ENCODE measurements at regions not wholly inside any gene's neighbourhood (a gene's known extent, or its start where the extent isn't known, plus 50 kb on each side); places are given as distances from the start of the nearest gene placed in this dataset.

DNA sequence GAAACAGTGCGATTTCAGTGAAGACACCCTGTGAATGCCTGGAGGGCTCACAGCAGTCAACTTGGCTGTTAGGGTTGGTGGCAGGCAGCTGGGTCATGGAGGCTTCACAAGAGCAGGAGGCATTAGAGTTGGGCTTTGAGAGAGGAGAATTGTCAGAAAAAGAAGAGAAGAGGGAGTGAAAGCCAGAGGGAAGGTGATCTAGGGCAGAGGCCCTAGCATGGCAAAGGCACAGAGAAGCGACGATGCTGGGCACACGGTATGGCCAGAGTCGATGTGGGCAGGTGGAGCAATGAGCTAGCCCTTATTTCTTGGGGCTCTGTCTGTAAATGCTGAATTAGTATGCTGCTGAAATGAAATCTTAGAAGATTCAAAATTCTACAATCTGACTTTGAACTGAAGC is 52.6 kb upstream of the OLFM4 start:
- ATAC-seq: no peak
- Mint-ChIP-seq H3K27me3 (peaks cover 17% of the 10 kb centered on the region), H3K27ac (no peak overlapping the region), H3K4me3 (no peak overlapping the region), H3K4me1 (no peaks in the 10 kb centered on the region), H3K9me3 (no peaks in the 10 kb centered on the region), H3K36me3 (no peaks in the 10 kb centered on the region)

DNA sequence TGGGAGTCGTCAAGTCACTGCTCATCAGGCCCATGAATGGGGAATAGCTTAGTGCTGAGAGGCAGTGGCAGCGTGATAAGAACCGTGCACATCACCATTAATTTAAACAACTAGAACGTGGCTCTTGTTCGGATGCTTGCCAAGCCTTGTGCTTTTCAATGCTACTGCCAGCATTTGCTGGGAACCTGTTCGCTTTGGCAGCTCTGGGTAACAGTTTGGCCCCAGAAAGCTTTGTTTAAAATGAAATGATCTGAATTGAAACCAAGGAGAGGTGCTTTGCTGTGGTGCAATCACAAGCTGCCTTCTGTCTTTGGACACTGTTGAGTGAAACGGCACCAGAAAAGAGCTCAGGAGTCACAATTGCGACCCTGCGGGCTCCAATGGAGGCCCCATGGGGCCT is 53.5 kb upstream of the OLFM4 start:
- no peak overlapping the region for H3K27ac Mint-ChIP-seq
- no peak for ATAC-seq
- H3K36me3 Mint-ChIP-seq: no peaks in the 10 kb centered on the region
- no peaks in the 10 kb centered on the region for H3K4me1 Mint-ChIP-seq
- peaks cover 16% of the 10 kb centered on the region for H3K27me3 Mint-ChIP-seq
- no peak overlapping the region for H3K4me3 Mint-ChIP-seq
- H3K9me3 Mint-ChIP-seq: no peaks in the 10 kb centered on the region

DNA sequence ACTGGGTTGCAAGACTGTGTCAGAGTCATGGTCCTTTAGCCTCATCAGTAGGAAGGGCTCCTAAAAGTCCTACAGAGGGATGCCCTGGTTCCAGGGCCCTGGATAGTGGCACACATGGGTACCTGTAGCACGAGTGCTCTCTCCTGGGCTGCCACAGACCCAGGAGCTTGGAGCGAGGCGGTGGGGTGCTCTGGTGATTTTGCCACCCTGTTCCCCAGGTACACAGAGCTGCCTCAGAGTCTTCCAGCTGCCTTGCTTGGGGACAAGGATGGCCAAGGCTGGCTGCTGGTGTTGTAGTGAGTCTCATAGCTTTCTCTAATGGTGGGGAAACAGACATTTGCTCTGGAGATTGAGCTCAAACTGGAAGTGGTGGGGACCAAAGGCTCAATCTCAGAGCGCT is 53.9 kb upstream of the OLFM4 start:
- no peaks in the 10 kb centered on the region for H3K36me3 Mint-ChIP-seq
- no peak overlapping the region for H3K27ac Mint-ChIP-seq
- H3K27me3 Mint-ChIP-seq: peaks cover 16% of the 10 kb centered on the region
- no peaks in the 10 kb centered on the region for H3K9me3 Mint-ChIP-seq
- no peak overlapping the region for H3K4me3 Mint-ChIP-seq
- ATAC-seq: no peak
- no peaks in the 10 kb centered on the region for H3K4me1 Mint-ChIP-seq

DNA sequence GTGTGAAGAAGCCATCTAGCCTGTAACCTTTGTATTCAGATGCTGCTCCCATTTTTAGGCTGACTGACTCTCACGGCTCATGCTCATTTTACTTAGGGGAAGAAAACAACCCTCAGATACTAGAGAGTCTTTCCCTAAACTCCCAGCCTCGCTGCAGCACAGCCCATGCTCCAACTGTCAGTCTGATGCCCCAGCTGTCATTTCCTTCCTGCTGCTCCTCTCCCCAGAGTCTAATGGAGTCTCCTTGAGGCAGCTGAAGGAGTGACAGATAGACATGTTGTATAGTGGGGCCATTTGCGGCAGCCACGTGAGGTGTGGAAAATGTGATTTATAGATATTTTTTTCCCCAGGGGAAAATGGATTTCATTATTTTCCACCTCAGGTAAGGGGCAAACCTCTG is 59.2 kb upstream of the OLFM4 start:
- Mint-ChIP-seq H3K36me3 (no peaks in the 10 kb centered on the region), H3K4me3 (no peak overlapping the region), H3K27ac (no peak overlapping the region), H3K4me1 (no peaks in the 10 kb centered on the region), H3K9me3 (no peaks in the 10 kb centered on the region), H3K27me3 (peaks cover 9% of the 10 kb centered on the region)
- ATAC-seq: no peak

- no peaks in the 10 kb centered on the region for H3K36me3 Mint-ChIP-seq
- no peaks in the 10 kb centered on the region for H3K4me1 Mint-ChIP-seq
- peaks cover 9% of the 10 kb centered on the region for H3K27me3 Mint-ChIP-seq
- ATAC-seq: peak; percentile 82
- no peaks in the 10 kb centered on the region for H3K9me3 Mint-ChIP-seq
- no peak overlapping the region for H3K27ac Mint-ChIP-seq
- no peak overlapping the region for H3K4me3 Mint-ChIP-seq
These were observed 60.4 kb upstream of the OLFM4 start for GRCh38 chr13:52968074-52968700.

- H3K27ac Mint-ChIP-seq: no peak overlapping the region
These were observed 66.6 kb upstream of the OLFM4 start for GRCh38 chr13:52961987-52962386.

DNA sequence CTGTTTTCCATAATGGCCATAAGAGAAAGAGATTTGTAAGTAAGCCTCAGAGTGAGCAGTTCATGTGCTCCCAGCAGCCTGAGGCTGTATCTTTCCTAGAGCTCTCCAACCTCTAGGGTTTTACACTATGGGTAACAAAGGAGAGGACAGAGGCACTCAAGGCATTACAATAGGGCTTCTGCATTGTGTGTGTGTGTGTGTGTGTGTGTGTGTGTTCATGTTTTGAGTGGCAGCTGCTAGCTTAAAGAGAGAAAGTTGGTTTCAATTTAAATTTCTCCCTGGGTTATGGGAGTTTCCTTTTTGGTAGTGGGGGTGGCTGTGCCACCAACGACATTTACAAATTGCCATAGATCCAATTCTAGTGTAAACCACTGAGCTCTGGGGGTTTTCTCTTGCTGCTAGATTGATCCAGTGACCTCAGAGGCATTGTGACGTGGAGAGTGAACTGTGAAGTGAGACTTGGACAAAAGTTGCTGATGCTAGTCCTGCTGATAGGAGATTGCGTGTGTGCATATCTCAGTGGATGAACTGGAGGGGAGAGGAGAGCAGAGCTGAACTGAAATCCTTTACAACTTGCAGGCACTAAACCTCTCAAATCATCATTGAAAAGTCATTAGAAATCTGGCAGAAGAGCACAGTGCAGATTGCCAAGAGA is 67.2 kb upstream of the OLFM4 start:
- Mint-ChIP-seq H3K9me3 (no peaks in the 10 kb centered on the region), H3K4me1 (no peaks in the 10 kb centered on the region), H3K27me3 (no peaks in the 10 kb centered on the region), H3K36me3 (no peaks in the 10 kb centered on the region), H3K27ac (no peak overlapping the region), H3K4me3 (no peak overlapping the region)
- ATAC-seq: peak; percentile 87

More at GRCh38 chr13:52961987-52962386, 66.6 kb upstream of the OLFM4 start:
- ATAC-seq: no peak
- no peaks in the 10 kb centered on the region for H3K27me3 Mint-ChIP-seq
- H3K36me3 Mint-ChIP-seq: no peaks in the 10 kb centered on the region
- H3K9me3 Mint-ChIP-seq: no peaks in the 10 kb centered on the region
- no peak overlapping the region for H3K4me3 Mint-ChIP-seq
- no peaks in the 10 kb centered on the region for H3K4me1 Mint-ChIP-seq

- no peak overlapping the region for H3K4me3 Mint-ChIP-seq
- H3K36me3 Mint-ChIP-seq: no peaks in the 10 kb centered on the region
- ATAC-seq: no peak
- H3K27me3 Mint-ChIP-seq: no peaks in the 10 kb centered on the region
- no peaks in the 10 kb centered on the region for H3K9me3 Mint-ChIP-seq
- no peak overlapping the region for H3K27ac Mint-ChIP-seq
- H3K4me1 Mint-ChIP-seq: no peaks in the 10 kb centered on the region
These were observed 73.1 kb upstream of the OLFM4 start for GRCh38 chr13:52955472-52955874.

DNA sequence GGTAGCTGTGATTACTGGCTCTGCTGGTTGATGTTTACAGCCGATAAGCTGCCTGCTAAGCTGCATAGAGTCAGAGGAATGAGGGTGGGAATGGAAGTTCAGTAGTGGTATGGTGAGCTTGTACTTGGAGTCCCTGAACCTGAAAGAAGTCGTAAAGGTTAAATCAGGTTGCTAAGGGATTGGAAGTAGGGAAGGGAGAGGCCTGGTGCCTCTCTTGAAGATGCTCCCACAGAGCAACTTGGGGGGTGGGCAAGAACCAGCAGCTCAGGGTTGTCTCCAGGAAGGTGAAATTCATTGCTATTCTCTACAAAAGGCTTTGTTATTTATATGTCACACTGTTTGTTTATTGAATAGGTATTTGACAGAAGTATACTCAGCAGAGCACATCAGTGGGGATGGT is 73.8 kb upstream of the OLFM4 start:
- no peaks in the 10 kb centered on the region for H3K9me3 Mint-ChIP-seq
- H3K27me3 Mint-ChIP-seq: no peaks in the 10 kb centered on the region
- H3K4me3 Mint-ChIP-seq: no peak overlapping the region
- no peak for ATAC-seq
- H3K4me1 Mint-ChIP-seq: no peaks in the 10 kb centered on the region
- H3K36me3 Mint-ChIP-seq: no peaks in the 10 kb centered on the region
- no peak overlapping the region for H3K27ac Mint-ChIP-seq

GRCh38 chr13:52950436-52950956 is 78.1 kb upstream of the OLFM4 start:
- H3K27ac Mint-ChIP-seq: no peak overlapping the region
- H3K9me3 Mint-ChIP-seq: peaks cover 5% of the 10 kb centered on the region
- H3K4me3 Mint-ChIP-seq: no peak overlapping the region
- H3K27me3 Mint-ChIP-seq: no peaks in the 10 kb centered on the region
- peaks cover 13% of the 10 kb centered on the region for H3K4me1 Mint-ChIP-seq
- ATAC-seq: no peak
- H3K36me3 Mint-ChIP-seq: no peaks in the 10 kb centered on the region

- H3K36me3 Mint-ChIP-seq: no peaks in the 10 kb centered on the region
- no peak overlapping the region for H3K4me3 Mint-ChIP-seq
- H3K4me1 Mint-ChIP-seq: peaks cover 13% of the 10 kb centered on the region
- no peaks in the 10 kb centered on the region for H3K27me3 Mint-ChIP-seq
- H3K27ac Mint-ChIP-seq: no peak overlapping the region
- peaks cover 5% of the 10 kb centered on the region for H3K9me3 Mint-ChIP-seq
- no peak for ATAC-seq
These were observed 78.9 kb upstream of the OLFM4 start for GRCh38 chr13:52949742-52950141.

DNA sequence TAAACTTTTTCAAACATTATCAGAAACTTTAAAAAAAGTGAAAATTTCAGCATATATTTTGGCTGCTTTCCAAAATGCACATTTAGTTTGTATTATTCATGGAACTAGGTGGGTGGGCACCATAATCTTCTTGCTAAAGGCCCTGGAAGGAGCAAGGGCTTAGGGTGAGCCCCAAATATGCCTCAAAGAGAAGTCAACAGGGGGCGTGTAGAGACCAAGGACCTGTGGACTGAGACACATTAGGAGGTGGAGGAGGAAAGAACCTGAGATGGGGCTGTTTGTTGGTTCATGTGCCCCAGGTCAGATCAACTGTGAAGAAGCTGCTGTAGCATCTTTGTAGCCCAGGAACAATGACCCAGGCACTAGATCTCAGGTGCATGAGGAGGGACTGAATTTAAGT is 79.6 kb upstream of the OLFM4 start:
- no peaks in the 10 kb centered on the region for H3K27me3 Mint-ChIP-seq
- H3K27ac Mint-ChIP-seq: no peak overlapping the region
- no peak overlapping the region for H3K4me3 Mint-ChIP-seq
- no peaks in the 10 kb centered on the region for H3K36me3 Mint-ChIP-seq
- no peak for ATAC-seq
- H3K9me3 Mint-ChIP-seq: peaks cover 5% of the 10 kb centered on the region
- peaks cover 13% of the 10 kb centered on the region for H3K4me1 Mint-ChIP-seq

GRCh38 chr13:52947921-52948373 is 80.7 kb upstream of the OLFM4 start:
- Mint-ChIP-seq H3K4me3 (no peak overlapping the region), H3K9me3 (peaks cover 5% of the 10 kb centered on the region), H3K27me3 (no peaks in the 10 kb centered on the region), H3K4me1 (peaks cover 13% of the 10 kb centered on the region), H3K36me3 (no peaks in the 10 kb centered on the region), H3K27ac (peak overlapping the region; percentile 23)
- peak; percentile 93 for ATAC-seq

GRCh38 chr13:52945348-52945747 is 83.3 kb upstream of the OLFM4 start:
- H3K9me3 Mint-ChIP-seq: peaks cover 5% of the 10 kb centered on the region
- ATAC-seq: no peak
- no peak overlapping the region for H3K4me3 Mint-ChIP-seq
- H3K36me3 Mint-ChIP-seq: no peaks in the 10 kb centered on the region
- H3K27me3 Mint-ChIP-seq: no peaks in the 10 kb centered on the region
- no peak overlapping the region for H3K27ac Mint-ChIP-seq
- H3K4me1 Mint-ChIP-seq: peaks cover 13% of the 10 kb centered on the region

- ATAC-seq: no peak
- Mint-ChIP-seq H3K27ac (no peak overlapping the region), H3K27me3 (no peaks in the 10 kb centered on the region)
These were observed 83.9 kb upstream of the OLFM4 start for GRCh38 chr13:52944697-52945096.

DNA sequence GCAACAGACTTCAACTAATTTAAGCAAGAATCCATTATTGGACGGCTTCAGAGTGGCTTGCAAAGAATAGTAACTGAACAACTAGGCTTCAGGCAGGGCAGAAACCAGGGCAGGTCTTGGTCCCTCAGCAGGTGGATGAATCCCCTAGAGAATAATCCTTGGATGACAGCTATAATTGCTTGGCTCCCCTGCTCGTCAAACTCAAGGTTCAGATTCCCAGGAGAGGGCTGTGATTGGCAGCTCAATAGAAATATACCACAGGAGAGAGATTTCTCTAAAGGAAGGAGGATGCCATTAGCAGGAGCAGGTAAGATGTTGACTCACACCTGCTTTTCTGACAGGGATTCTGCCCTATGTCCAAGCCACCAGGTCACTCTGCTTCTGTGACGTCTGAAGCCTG is 89.6 kb upstream of the PCDH8 start:
- Mint-ChIP-seq H3K4me1 (peaks cover 5% of the 10 kb centered on the region), H3K9me3 (peaks cover 2% of the 10 kb centered on the region), H3K27me3 (peaks cover 9% of the 10 kb centered on the region), H3K27ac (no peak overlapping the region), H3K36me3 (no peaks in the 10 kb centered on the region), H3K4me3 (no peak overlapping the region)
- no peak for ATAC-seq

More at GRCh38 chr13:52944697-52945096, 83.9 kb upstream of the OLFM4 start:
- Mint-ChIP-seq H3K4me3 (no peak overlapping the region), H3K4me1 (peaks cover 13% of the 10 kb centered on the region), H3K36me3 (no peaks in the 10 kb centered on the region), H3K9me3 (peaks cover 7% of the 10 kb centered on the region)

Data from stimulated activated memory B cell treated with anti-CD40 and anti-IgM and Interleukin-4, amounts not matched to agents 10 μg/mL and 1 μg/mL and 100 μg/mL, for 72 hours (primary cell).